Type B pancreatic cell (in vitro differentiated cells): ENCODE measurements at regions not wholly inside any gene's neighbourhood (a gene's known extent, or its start where the extent isn't known, plus 50 kb on each side); places are given as distances from the start of the nearest gene placed in this dataset.

Source experiments
- DNase-seq: peaks from one replicate; pipeline ENCODE4 v3.0.0; 2021; ENCODE audit warnings: mixed read lengths; ENCODE audit not compliant: unreplicated experiment; ENCODE audit errors: extremely low spot score
- H3K27ac Mint-ChIP-seq: 2 replicates; pipeline ENCODE4 v1.8.0; 2021; ENCODE audit warnings: mild to moderate bottlenecking, mixed read lengths
- H3K27me3 Mint-ChIP-seq: 2 replicates; pipeline ENCODE4 v1.8.0; 2021; ENCODE audit warnings: mixed read lengths
- H3K36me3 Mint-ChIP-seq: 2 replicates; pipeline ENCODE4 v1.8.0; 2021; ENCODE audit warnings: mixed read lengths
- H3K4me1 Mint-ChIP-seq: one replicate; pipeline ENCODE4 v1.8.0; 2021; ENCODE audit warnings: mixed read lengths; ENCODE audit not compliant: unreplicated experiment
- H3K4me3 Mint-ChIP-seq: 2 replicates; pipeline ENCODE4 v1.8.0; 2021; ENCODE audit warnings: mild to moderate bottlenecking, mixed read lengths
- H3K9me3 Mint-ChIP-seq: 2 replicates; pipeline ENCODE4 v1.8.0; 2021; ENCODE audit warnings: mixed read lengths
- CTCF ChIP-seq: fragments of 200-600 bp; sonication (generic); conservative IDR thresholded peaks from 2 replicates; pipeline ENCODE4 v1.5.0; 2021; ENCODE audit warnings: antibody characterized with exemption, mild to moderate bottlenecking

GRCh38 chr17:5635949-5636348 lies 51.6 kb upstream of the NLRP1 start:
- H3K4me1 Mint-ChIP-seq, result no peaks in the 10 kb centered on the region
- no peak overlapping the region for H3K4me3 Mint-ChIP-seq
- DNase-seq, result no peak
- no peaks in the 10 kb centered on the region for H3K9me3 Mint-ChIP-seq
- TF ChIP-seq CTCF, result no peak
- no peak overlapping the region for H3K27ac Mint-ChIP-seq
- peaks cover 34% of the 10 kb centered on the region for H3K27me3 Mint-ChIP-seq
- H3K36me3 Mint-ChIP-seq, result no peaks in the 10 kb centered on the region

- no peaks in the 10 kb centered on the region for H3K36me3 Mint-ChIP-seq
- DNase-seq, result no peak
- H3K27ac Mint-ChIP-seq, result no peak overlapping the region
- H3K27me3 Mint-ChIP-seq, result peaks cover 22% of the 10 kb centered on the region
- no peak overlapping the region for H3K4me3 Mint-ChIP-seq
- TF ChIP-seq CTCF, result no peak
- no peaks in the 10 kb centered on the region for H3K4me1 Mint-ChIP-seq
- no peaks in the 10 kb centered on the region for H3K9me3 Mint-ChIP-seq
These were observed 54.3 kb upstream of the NLRP1 start for GRCh38 chr17:5638596-5638995.

GRCh38 chr17:5640726-5641125 lies 56.4 kb upstream of the NLRP1 start:
- H3K27me3 Mint-ChIP-seq, result peaks cover 18% of the 10 kb centered on the region
- TF ChIP-seq CTCF, result no peak
- H3K9me3 Mint-ChIP-seq, result no peaks in the 10 kb centered on the region
- H3K36me3 Mint-ChIP-seq, result no peaks in the 10 kb centered on the region
- H3K4me3 Mint-ChIP-seq, result no peak overlapping the region
- DNase-seq, result no peak
- no peak overlapping the region for H3K27ac Mint-ChIP-seq
- no peaks in the 10 kb centered on the region for H3K4me1 Mint-ChIP-seq

GRCh38 chr17:5642752-5643151 lies 58.4 kb upstream of the NLRP1 start:
- no peaks in the 10 kb centered on the region for H3K4me1 Mint-ChIP-seq
- no peak for TF ChIP-seq CTCF
- H3K36me3 Mint-ChIP-seq, result no peaks in the 10 kb centered on the region
- peaks cover 12% of the 10 kb centered on the region for H3K27me3 Mint-ChIP-seq
- no peak overlapping the region for H3K27ac Mint-ChIP-seq
- no peaks in the 10 kb centered on the region for H3K9me3 Mint-ChIP-seq
- H3K4me3 Mint-ChIP-seq, result no peak overlapping the region
- no peak for DNase-seq

- H3K4me1 Mint-ChIP-seq, result no peaks in the 10 kb centered on the region
- no peak for DNase-seq
- no peaks in the 10 kb centered on the region for H3K9me3 Mint-ChIP-seq
- no peak overlapping the region for H3K4me3 Mint-ChIP-seq
- no peak overlapping the region for H3K27ac Mint-ChIP-seq
- no peak for TF ChIP-seq CTCF
- peaks cover 10% of the 10 kb centered on the region for H3K27me3 Mint-ChIP-seq
- H3K36me3 Mint-ChIP-seq, result no peaks in the 10 kb centered on the region
These were observed 59.8 kb upstream of the NLRP1 start for GRCh38 chr17:5644065-5644464.

- Mint-ChIP-seq H3K36me3 (no peaks in the 10 kb centered on the region), H3K4me1 (no peaks in the 10 kb centered on the region), H3K27ac (no peak overlapping the region), H3K4me3 (no peak overlapping the region), H3K9me3 (peaks cover 7% of the 10 kb centered on the region), H3K27me3 (peaks cover 19% of the 10 kb centered on the region)
- TF ChIP-seq CTCF, result no peak
- DNase-seq, result no peak
These were observed 67.0 kb upstream of the NLRP1 start for GRCh38 chr17:5651348-5651747.
